K562 (cell line): ENCODE measurements at regions not wholly inside any gene's neighbourhood (a gene's known extent, or its start where the extent isn't known, plus 50 kb on each side); places are given as distances from the start of the nearest gene placed in this dataset.

Experiments
- CCAR2 ChIP-seq: fragments of 200-400 bp; formaldehyde crosslinking; IDR thresholded peaks from 2 replicates; pipeline ENCODE4 v1.6.1; 2017; ENCODE audit warnings: mild to moderate bottlenecking, low read depth, low read length
- FOXP4 ChIP-seq: sonication (generic); formaldehyde crosslinking; IDR thresholded peaks from 2 replicates; pipeline ENCODE4 v1.8.0; 2022; ENCODE audit warnings: mild to moderate bottlenecking, missing genetic modification reagents, borderline replicate concordance
- HDAC8 ChIP-seq: fragments of 450-650 bp; IDR thresholded peaks from 2 replicates; pipeline ENCODE4 v1.6.1; 2016; ENCODE audit warnings: mild to moderate bottlenecking, missing genetic modification characterization, moderate library complexity, missing compliant biosample characterization
- HNRNPL ChIP-seq: fragments of 200-400 bp; formaldehyde crosslinking; IDR thresholded peaks from 2 replicates; pipeline ENCODE4 v1.6.1; 2017; ENCODE audit warnings: low read depth, mild to moderate bottlenecking, low read length
- HOMEZ ChIP-seq: fragments of 250-450 bp; sonication (Bioruptor Pico); IDR thresholded peaks from 2 replicates; pipeline ENCODE4 v1.4.0; 2020; ENCODE audit warnings: mild to moderate bottlenecking, moderate library complexity
- MXD1 ChIP-seq: fragments of 250-450 bp; sonication (Bioruptor Pico); IDR thresholded peaks from 2 replicates; pipeline ENCODE4 v1.8.0; 2021; ENCODE audit warnings: borderline replicate concordance, mild to moderate bottlenecking, moderate library complexity; ENCODE audit not compliant: poor library complexity, severe bottlenecking
- SAP30 ChIP-seq: fragments of 200-600 bp; sonication (generic); IDR thresholded peaks from 2 replicates; pipeline ENCODE4 v1.6.1; 2012; ENCODE audit warnings: borderline replicate concordance, low read depth, mild to moderate bottlenecking, moderate library complexity, low read length, control low read depth, inconsistent platforms; ENCODE audit not compliant: insufficient read depth, poor library complexity, severe bottlenecking
- TRIM24 ChIP-seq, 2 experiments: fragments of 450-650 bp; IDR thresholded peaks; 2 replicates each; pipeline ENCODE4 v1.6.1; 2016
- ZFP91 ChIP-seq: sonication (generic); formaldehyde crosslinking; IDR thresholded peaks from 2 replicates; pipeline ENCODE4 v1.8.0; 2022; ENCODE audit warnings: mild to moderate bottlenecking, missing genetic modification reagents
- ZKSCAN8 ChIP-seq: fragments of 200-800 bp; sonication (Bioruptor generic); IDR thresholded peaks from 2 replicates; pipeline ENCODE4 v1.6.1; 2016; ENCODE audit warnings: missing genetic modification characterization, missing compliant biosample characterization
- ZNF551 ChIP-seq: fragments of 250-450 bp; sonication (Bioruptor Pico); IDR thresholded peaks from 2 replicates; pipeline ENCODE4 v1.5.0; 2021; ENCODE audit warnings: mild to moderate bottlenecking, moderate library complexity

- no peak for TF ChIP-seq FOXP4 (CRISPR knock-in tag)
- TF ChIP-seq MXD1 (CRISPR knock-in tag) = no peak
- no peak for TF ChIP-seq HOMEZ
- TF ChIP-seq HNRNPL = no peak
- TF ChIP-seq ZKSCAN8 (CRISPR knock-in tag) = no peak
- TF ChIP-seq CCAR2 = no peak
- no peak for TF ChIP-seq ZNF551 (CRISPR knock-in tag)
- no peak for TF ChIP-seq TRIM24 (IDR thresholded peaks at IDR 0.05)
- TF ChIP-seq HDAC8 (tag) = no peak
- TF ChIP-seq SAP30 = no peak
- TF ChIP-seq ZFP91 (CRISPR knock-in tag) = no peak
Observed at GRCh38 chr4:31246856-31247255, 526.7 kb downstream of the PCDH7 start (continued).
